Activated CD8-positive, alpha-beta T cell treated with anti-CD3 and anti-CD28 coated beads for 36 hours (primary cell): ENCODE measurements at regions not wholly inside any gene's neighbourhood (a gene's known extent, or its start where the extent isn't known, plus 50 kb on each side); places are given as distances from the start of the nearest gene placed in this dataset.

Experiments
- ATAC-seq: fragments of 200-7000 bp; cut with Tn5 transposase; one replicate; pipeline ENCODE4 v1.10.0; 2021; ENCODE audit warnings: mild to moderate bottlenecking, moderate library complexity
- CTCF ChIA-PET: fragments of 350-600 bp; sonication (Branson Sonifier 250); formaldehyde crosslinking; loops from one replicate; lab custom pipeline; 2021; ENCODE audit warnings: antibody characterized with exemption; lab: Charles Lee
- POLR2A ChIA-PET: fragments of 350-600 bp; sonication (Branson Sonifier 250); formaldehyde crosslinking; loops from one replicate; lab custom pipeline; 2021; ENCODE audit warnings: antibody characterized with exemption; lab: Charles Lee
- DNase-seq: peaks from one replicate; pipeline ENCODE4 v3.0.0-alpha.2; 2020
- H3K27ac Mint-ChIP-seq: one replicate; pipeline ENCODE4 v1.8.0; 2021; ENCODE audit warnings: mild to moderate bottlenecking, mixed read lengths
- H3K27me3 Mint-ChIP-seq: one replicate; pipeline ENCODE4 v1.8.0; 2021; ENCODE audit warnings: mixed read lengths
- H3K36me3 Mint-ChIP-seq: one replicate; pipeline ENCODE4 v1.8.0; 2021; ENCODE audit warnings: low read depth, mixed read lengths
- H3K4me1 Mint-ChIP-seq: one replicate; pipeline ENCODE4 v1.8.0; 2021; ENCODE audit warnings: low read depth, mixed read lengths
- H3K4me3 Mint-ChIP-seq: one replicate; pipeline ENCODE4 v1.8.0; 2021; ENCODE audit warnings: mild to moderate bottlenecking, moderate library complexity, mixed read lengths
- H3K9me3 Mint-ChIP-seq: one replicate; pipeline ENCODE4 v1.8.0; 2021; ENCODE audit warnings: mixed read lengths
- CTCF ChIP-seq: fragments of 200-600 bp; IDR thresholded peaks from one replicate; pipeline ENCODE4 v1.8.0; 2022; ENCODE audit warnings: antibody characterized with exemption, mild to moderate bottlenecking
- intact Hi-C: fragments of 100-400 bp; cut with micrococcal nuclease; formaldehyde crosslinking; loops from one replicate; pipeline ENCODE4 v1.10.0; 2022

- no peaks in the 10 kb centered on the region for H3K4me1 Mint-ChIP-seq
- no peak overlapping the region for H3K4me3 Mint-ChIP-seq
- no peak for DNase-seq
- H3K36me3 Mint-ChIP-seq, result no peaks in the 10 kb centered on the region
- ChIA-PET POLR2A (no interaction called here), CTCF (no interaction called here)
- no peak overlapping the region for H3K27ac Mint-ChIP-seq
- no peak for TF ChIP-seq CTCF
- no peak for ATAC-seq
- H3K27me3 Mint-ChIP-seq, result peaks cover 2% of the 10 kb centered on the region
- intact Hi-C loops, result no loop called here
- peaks cover 5% of the 10 kb centered on the region for H3K9me3 Mint-ChIP-seq
Observed at GRCh38 chr2:32887125-32887524, 59.6 kb upstream of the LTBP1 start.

GRCh38 chr2:32894119-32894728, 52.5 kb upstream of the LTBP1 start:
- Mint-ChIP-seq H3K36me3 (no peaks in the 10 kb centered on the region), H3K27me3 (no peaks in the 10 kb centered on the region), H3K27ac (no peak overlapping the region), H3K4me3 (no peak overlapping the region), H3K9me3 (peaks cover 3% of the 10 kb centered on the region), H3K4me1 (peaks cover 2% of the 10 kb centered on the region)
- POLR2A ChIA-PET, result no interaction called here
- CTCF ChIA-PET, result no interaction called here
- no peak for ATAC-seq
- DNase-seq, result no peak
- intact Hi-C loops, result no loop called here
- no peak for TF ChIP-seq CTCF

- no peak overlapping the region for H3K4me3 Mint-ChIP-seq
- no peaks in the 10 kb centered on the region for H3K27me3 Mint-ChIP-seq
- intact Hi-C loops, result no loop called here
- ChIA-PET CTCF (no interaction called here), POLR2A (interaction anchor here (0.7 kb wide), 1 partner anchor 113 kb away, joined by 3 read pairs; no protein-coding TSS in a partner anchor)
- H3K4me1 Mint-ChIP-seq, result peaks cover 2% of the 10 kb centered on the region
- no peak for TF ChIP-seq CTCF
- DNase-seq, result no peak
- peak; percentile 58 for ATAC-seq
- peaks cover 3% of the 10 kb centered on the region for H3K9me3 Mint-ChIP-seq
- no peaks in the 10 kb centered on the region for H3K36me3 Mint-ChIP-seq
- no peak overlapping the region for H3K27ac Mint-ChIP-seq
Observed at GRCh38 chr2:32895424-32895823, 51.3 kb upstream of the LTBP1 start.
